ENCODE measurements at regions not wholly inside any gene's neighbourhood (a gene's known extent, or its start where the extent isn't known, plus 50 kb on each side); places are given as distances from the start of the nearest gene placed in this dataset.

DNA sequence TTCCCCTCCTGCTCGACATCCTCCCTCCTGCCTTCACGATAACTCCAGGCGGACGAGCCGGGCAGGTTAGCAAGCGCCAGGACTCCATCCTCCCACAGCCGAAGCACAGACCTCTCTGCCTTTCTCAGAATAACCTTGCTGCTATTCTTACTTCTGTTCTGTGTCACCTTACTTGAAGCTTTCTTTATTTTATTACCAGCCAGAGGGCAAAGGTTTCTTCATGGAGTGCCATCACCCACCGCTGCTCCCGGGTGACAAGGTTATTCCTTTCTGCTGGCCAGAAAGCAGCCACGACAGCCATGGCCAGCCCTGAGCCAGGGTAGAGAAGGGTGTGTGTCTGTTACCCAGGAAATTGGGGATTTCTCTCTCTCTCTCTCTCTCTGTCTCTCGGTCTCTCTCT lies 227.1 kb downstream of the ANAPC1 start:
- Mint-ChIP-seq H3K9me3 (no peaks in the 10 kb centered on the region), H3K27ac (no peak overlapping the region), H3K36me3 (no peaks in the 10 kb centered on the region)
- ATAC-seq (no peak), DNase-seq (ENCODE audit: low spot score in 2 of 2) (no peak)

GRCh38 chr2:111657351-111657975 lies 226.5 kb downstream of the ANAPC1 start:
- no peaks in the 10 kb centered on the region for H3K36me3 Mint-ChIP-seq
- ATAC-seq (no peak), DNase-seq (ENCODE audit: low spot score in 2 of 2) (no peak)
- H3K27ac Mint-ChIP-seq = peak overlapping the region in 1 of 2 donors; percentile 17
- no peaks in the 10 kb centered on the region for H3K9me3 Mint-ChIP-seq

DNA sequence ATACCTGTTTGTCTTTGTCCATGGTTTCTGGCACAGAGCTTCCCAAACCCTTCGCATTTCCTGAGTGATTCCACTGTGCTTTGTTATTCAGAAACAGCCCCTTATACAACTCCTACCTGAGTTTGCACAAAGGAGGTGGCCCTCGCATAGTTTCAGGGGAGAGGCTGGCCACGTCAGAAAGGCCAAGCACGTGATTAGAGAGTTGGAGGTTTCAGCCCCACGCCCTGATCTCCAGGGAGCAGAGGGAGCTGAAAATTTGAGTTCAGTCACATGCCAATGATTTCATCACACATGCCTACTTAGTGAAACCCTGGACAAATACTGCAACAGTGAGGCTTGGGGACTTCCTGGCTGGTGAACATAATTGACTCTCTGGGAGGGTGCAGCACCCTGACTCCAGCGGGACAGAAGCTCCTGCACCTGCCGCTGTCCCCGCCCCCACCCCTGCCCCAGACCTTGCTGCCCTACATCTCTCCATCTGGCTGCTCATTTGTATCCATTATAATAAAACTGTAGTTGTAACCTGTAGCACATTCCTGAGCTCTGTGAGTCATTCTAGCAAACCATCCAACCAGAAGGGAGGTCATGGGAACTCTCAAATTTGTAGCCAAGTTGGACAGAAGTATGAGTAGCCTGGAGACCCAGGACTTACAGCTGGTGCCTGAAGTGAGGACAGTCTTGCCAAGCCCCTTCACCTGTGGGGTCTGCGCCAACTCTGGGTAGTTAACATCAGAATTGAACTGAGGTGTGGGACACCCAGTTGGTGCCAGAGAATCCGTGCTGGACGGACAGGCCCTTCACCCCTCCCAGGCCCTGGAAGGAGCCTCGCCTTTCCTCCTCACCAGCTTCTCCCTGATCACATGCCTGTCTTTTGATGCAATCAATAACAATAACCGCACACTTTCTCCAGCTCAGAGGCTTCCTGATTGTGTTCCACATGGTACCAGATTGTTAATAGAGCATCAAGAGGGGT lies 224.3 kb downstream of the ANAPC1 start:
- Mint-ChIP-seq H3K36me3 (no peaks in the 10 kb centered on the region), H3K27ac (no peak overlapping the region), H3K9me3 (no peaks in the 10 kb centered on the region)
- DNase-seq (ENCODE audit: low spot score in 2 of 2) (no peak), ATAC-seq (no peak)

DNA sequence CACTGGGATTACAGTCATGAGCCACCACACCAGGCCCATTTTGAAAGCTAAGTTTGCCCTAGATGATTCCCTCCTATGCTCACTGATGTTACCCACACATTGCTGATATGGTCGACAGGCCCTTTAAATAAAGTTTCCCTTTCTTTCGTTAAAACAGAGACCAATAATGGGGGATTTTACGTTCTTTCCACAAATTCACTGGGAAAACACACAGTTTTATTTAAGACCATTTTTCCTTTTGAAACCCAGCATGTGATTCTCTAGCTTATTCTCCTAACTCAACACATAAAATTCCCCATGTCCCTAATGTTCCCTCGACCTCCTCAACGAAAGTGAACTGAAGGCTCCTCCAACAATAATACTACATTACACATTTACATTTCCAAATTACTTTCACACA lies 223.2 kb downstream of the ANAPC1 start:
- Mint-ChIP-seq H3K36me3 (no peaks in the 10 kb centered on the region), H3K9me3 (no peaks in the 10 kb centered on the region), H3K27ac (no peak overlapping the region)
- DNase-seq (ENCODE audit: low spot score in 2 of 2) (no peak), ATAC-seq (no peak)

GRCh38 chr2:111661286-111661940 lies 222.6 kb downstream of the ANAPC1 start:
- H3K36me3 Mint-ChIP-seq = no peaks in the 10 kb centered on the region
- ATAC-seq (no peak), DNase-seq (ENCODE audit: low spot score in 2 of 2) (no peak)
- no peaks in the 10 kb centered on the region for H3K9me3 Mint-ChIP-seq
- H3K27ac Mint-ChIP-seq = no peak overlapping the region

- DNase-seq (ENCODE audit: low spot score in 2 of 2) (no peak), ATAC-seq (peak in 1 of 2 donors; percentile 23)
- Mint-ChIP-seq H3K9me3 (no peaks in the 10 kb centered on the region), H3K27ac (no peak overlapping the region), H3K36me3 (no peaks in the 10 kb centered on the region)
These were observed 221.8 kb downstream of the ANAPC1 start for GRCh38 chr2:111662039-111662770.

DNA sequence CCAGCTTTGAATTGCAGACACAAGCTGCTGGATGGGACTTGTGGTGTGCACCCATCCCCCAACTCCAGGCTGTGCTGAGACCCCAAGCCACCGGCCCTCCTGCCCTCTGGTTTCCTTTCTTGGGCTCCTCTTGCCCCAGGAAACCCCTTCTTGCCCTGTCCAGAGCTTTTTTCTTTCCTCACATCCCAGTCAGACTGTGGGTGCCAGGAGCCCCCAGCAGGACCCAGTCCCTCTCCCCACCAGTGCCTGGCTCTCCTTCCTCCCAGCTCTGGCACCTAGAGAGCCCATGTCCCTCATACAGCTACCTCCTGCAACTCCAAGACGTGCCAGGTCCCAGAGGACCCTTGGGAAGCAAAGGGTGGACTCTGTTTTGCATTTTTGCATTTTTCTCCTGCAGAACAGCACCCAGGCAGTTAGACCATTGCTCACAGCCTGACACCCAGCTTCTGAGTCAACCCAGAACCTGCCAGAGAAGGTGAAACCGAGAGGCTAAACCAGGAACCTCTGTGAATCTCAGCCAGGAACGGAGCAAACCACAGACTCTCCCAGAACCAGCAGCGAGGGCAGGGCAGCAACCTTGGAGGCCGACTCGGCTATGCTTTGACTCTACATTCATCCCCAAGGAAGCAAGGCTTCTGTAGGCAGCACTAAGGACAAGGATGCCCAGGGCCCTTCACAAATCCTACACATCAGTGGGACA lies 221.1 kb downstream of the ANAPC1 start:
- Mint-ChIP-seq H3K36me3 (no peaks in the 10 kb centered on the region), H3K27ac (peak overlapping the region in 1 of 2 donors; percentile 69), H3K9me3 (no peaks in the 10 kb centered on the region)
- ATAC-seq = peak; percentile 92 to 98
- peak in 1 of 2 donors; percentile 61 for DNase-seq (ENCODE audit: low spot score in 2 of 2)

- Mint-ChIP-seq H3K27ac (no peak overlapping the region), H3K9me3 (no peaks in the 10 kb centered on the region), H3K36me3 (no peaks in the 10 kb centered on the region)
- DNase-seq (ENCODE audit: low spot score in 2 of 2) = no peak
- no peak for ATAC-seq
These were observed 220.3 kb downstream of the ANAPC1 start for GRCh38 chr2:111663471-111664274.

DNA sequence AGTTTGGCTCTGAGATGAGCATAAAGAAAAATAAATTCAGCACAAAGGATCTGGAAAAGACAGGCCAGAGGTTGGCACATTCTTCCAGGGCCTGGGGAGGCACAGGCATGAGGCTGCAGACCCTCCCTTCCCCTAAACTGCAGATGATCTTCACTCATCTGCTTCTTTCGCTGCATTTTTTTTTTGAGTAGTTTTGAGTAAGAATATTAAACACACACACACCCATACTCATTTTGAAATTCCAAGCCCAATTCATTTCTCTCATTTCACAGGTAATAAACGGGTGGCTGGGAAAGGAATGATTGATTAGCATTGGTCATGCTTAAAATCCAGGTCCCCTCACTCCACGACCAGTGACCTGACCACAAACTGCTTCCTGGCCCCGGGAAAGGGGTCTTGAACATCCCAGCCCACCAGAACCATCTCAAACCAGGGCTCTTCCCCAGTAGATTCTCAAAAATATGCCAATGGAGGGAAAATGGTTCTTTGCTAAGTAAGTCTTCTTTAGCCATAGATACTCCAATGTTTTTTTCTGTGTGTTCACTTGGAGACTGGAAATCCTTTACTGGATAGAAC lies 219.6 kb downstream of the ANAPC1 start:
- no peaks in the 10 kb centered on the region for H3K9me3 Mint-ChIP-seq
- H3K36me3 Mint-ChIP-seq = no peaks in the 10 kb centered on the region
- ATAC-seq = no peak
- H3K27ac Mint-ChIP-seq = no peak overlapping the region
- DNase-seq (ENCODE audit: low spot score in 2 of 2) = no peak

DNA sequence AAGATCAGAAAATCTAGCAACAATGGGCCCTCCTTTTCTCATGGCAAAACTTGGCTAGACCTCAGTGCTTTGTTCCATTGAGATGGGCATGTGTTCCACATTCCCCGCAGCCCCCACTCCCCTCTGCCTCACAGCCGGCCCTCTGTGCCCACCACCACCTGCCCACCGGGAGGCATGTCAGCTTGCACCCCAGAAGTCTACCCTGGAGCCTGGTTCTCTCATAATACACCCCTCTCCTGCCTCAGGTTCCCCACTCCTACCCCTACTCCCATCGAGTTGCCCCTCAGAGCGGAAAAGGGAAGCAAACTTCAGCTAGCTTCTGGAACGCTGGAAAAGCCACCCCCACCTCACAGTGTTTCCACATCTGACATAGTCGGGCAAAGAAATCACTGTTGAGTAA lies 219.0 kb downstream of the ANAPC1 start:
- Mint-ChIP-seq H3K36me3 (no peaks in the 10 kb centered on the region), H3K9me3 (no peaks in the 10 kb centered on the region), H3K27ac (no peak overlapping the region)
- ATAC-seq = no peak
- DNase-seq (ENCODE audit: low spot score in 2 of 2) = no peak

GRCh38 chr2:111665551-111666116 lies 218.4 kb downstream of the ANAPC1 start:
- ATAC-seq = no peak
- no peaks in the 10 kb centered on the region for H3K9me3 Mint-ChIP-seq
- H3K36me3 Mint-ChIP-seq = no peaks in the 10 kb centered on the region
- no peak for DNase-seq (ENCODE audit: low spot score in 2 of 2)
- H3K27ac Mint-ChIP-seq = no peak overlapping the region

DNA sequence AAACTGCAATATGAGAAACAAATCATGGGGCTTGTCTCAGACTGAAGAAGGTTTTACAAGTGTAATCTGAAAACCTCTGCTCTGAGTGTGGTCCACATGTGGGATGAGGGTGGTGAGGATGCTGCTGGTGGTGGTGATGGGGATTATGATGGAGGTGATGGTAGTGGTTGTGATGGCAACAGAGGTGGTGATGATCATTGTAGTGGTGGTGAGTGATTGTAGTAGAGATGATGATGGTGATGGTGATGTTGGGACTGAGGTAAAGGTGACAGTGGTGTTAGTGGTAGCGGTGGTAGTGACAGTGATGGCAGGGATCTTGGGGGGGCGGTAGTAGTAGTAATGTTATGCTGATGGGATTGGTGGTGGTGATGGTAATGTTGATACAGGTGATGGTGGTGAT lies 217.8 kb downstream of the ANAPC1 start:
- Mint-ChIP-seq H3K9me3 (no peaks in the 10 kb centered on the region), H3K27ac (no peak overlapping the region), H3K36me3 (no peaks in the 10 kb centered on the region)
- ATAC-seq = peak; percentile 39 to 43
- DNase-seq (ENCODE audit: low spot score in 2 of 2) = no peak

DNA sequence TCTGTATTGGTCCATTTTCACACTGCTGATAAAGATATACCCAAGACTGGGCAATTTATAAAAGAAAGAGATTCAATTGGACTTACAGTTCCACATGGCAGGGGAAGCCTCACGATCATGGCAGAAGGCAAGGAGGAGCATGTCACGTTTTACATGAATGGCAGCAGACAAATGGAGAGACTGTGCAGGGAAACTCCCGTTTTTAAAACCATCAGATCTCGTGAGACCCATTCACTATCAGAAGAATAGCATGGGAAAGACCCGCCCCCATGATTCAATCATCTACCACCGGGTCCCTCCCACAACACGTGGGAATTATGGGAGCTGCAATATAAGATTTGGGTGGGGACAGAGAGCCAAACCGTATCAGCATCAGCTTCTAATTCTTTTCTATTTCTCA lies 217.0 kb downstream of the ANAPC1 start:
- ATAC-seq (no peak), DNase-seq (ENCODE audit: low spot score in 2 of 2) (no peak)
- Mint-ChIP-seq H3K9me3 (no peaks in the 10 kb centered on the region), H3K36me3 (no peaks in the 10 kb centered on the region), H3K27ac (no peak overlapping the region)

DNA sequence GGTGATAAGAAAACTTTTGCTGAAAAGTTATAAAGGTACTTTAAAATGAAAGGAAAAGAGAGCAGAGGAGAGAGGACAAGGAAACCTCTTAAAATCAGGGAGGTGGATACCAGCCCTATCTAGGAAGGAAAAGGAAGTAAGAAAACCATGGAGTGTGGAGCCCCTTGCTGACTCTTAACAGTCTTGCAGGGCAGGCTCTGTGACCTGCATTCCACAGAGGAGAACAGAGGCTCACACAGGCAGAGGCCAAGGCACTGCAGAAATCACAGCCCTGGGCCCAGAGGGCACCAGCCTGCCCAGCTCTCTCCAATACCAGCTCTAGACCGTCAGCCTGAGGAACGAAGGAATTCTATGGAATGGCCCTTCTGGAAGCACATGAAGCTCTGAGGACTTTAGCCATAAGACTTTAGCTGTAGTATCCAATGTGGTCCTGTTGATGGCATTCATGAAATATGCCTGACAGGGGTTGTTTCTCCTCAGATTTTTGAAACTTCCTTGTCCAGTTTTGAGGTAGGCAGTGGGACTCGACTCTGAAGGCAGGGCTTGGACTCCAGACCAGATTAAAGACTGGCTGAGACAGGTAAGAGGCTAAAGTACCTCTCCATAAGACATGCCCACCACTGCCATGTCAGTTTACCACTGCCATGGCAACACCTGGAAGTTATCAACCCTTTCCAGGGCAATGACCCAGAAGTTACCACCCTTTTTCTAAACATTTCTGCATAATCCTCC lies 216.3 kb downstream of the ANAPC1 start:
- ATAC-seq (no peak), DNase-seq (ENCODE audit: low spot score in 2 of 2) (no peak)
- Mint-ChIP-seq H3K36me3 (no peaks in the 10 kb centered on the region), H3K9me3 (no peaks in the 10 kb centered on the region), H3K27ac (no peak overlapping the region)
